ENCODE measurements at regions not wholly inside any gene's neighbourhood (a gene's known extent, or its start where the extent isn't known, plus 50 kb on each side); places are given as distances from the start of the nearest gene placed in this dataset.

DNA sequence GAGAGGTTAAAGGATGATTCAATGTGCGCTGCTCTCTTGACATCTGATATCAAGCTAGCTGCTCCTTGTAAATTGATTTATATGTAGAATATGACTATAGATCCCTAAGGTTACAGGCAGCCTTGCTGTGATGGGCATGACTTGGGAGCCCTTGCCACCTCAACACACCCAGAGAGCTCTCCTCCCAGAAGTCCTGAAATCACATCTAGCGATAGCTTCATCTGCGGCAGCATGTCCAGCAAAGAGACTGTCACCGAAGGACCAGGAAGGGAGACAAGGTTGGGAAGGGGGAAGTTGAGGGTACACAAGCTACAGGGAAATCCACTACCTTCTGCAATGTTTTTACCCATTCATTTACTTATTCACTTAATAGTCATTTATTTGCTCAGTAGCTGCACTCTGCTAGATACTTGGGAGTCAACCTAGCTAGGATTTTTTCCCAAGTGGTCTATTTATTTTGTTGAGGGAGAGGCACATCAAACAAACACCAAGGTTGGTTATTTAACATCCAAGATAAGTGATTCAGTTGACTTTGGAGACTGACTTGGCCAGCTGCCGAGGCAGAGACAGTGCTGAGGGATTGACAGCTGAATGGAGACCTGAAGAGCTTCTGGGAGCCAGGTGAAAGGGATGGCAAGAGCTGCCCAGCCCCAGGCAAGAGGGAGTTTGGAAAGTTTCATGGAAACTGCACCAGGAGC, 205.8 kb upstream of the IL12A start:
- TF ChIP-seq POLR2A (IDR thresholded peaks at IDR 0.05; ENCODE audit: low read depth, low read length) (no peak), POLR2AphosphoS5 (IDR thresholded peaks at IDR 0.05; ENCODE audit: low read depth, low read length) (no peak), TAF1 (IDR thresholded peaks at IDR 0.05; ENCODE audit: borderline replicate concordance, low read depth, low read length) (no peak)

Data from GM12892 (cell line).